NCI-H82 treated with DMSO at 0.1 percent for 48 hours (cell line): ENCODE measurements at regions not wholly inside any gene's neighbourhood (a gene's known extent, or its start where the extent isn't known, plus 50 kb on each side); places are given as distances from the start of the nearest gene placed in this dataset.
"Not testable (repeated sequence)": the region's sequence is repeated elsewhere in the genome, so short reads cannot be mapped to it uniquely, and the experiment has no call there.

ENCODE experiments used
- DNase-seq: peaks from one replicate; lab custom pipeline; 2025; ENCODE audit not compliant: unreplicated experiment; lab: John Stamatoyannopoulos, UW

DNA sequence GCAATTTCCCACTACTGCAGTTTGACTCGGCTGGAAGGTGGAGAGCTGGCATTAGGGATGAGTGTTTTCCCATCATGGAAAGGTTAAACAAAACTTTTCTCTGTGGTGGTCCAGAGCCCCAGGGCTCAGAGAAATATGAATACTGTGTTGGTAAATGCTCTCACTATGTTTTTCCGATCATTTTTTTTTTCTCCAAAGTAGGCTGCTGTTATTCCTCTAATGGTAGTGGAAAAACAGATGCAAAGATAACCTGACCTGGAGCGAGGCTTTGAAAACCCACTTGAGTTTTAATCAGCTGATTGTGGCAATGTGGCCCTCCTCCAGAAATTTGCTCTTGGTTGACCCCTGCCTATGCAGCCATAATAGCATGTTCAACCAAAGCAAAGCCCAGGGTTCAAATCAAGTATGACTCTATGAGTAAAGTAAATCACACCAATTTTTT, 320.8 kb upstream of the CTNNB1 start:
- no peak for DNase-seq

DNA sequence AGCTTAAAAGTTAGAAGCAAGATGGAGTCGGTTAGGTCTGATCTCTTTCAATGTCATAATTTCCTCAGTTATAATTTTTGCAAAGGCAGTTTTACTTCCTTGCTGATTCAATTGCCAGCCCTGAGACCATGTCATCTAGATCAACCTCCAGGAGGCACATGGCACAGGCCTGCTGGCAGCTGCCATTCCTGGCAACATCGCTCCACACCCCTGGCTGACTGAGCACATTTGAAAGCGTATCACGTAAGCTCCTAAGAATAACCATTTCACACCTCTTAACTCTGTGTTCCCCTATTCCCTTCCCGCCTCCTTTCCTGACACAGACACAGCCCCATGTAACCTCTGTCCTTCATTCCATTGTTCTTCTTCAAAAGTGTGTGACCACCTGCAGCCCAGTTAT, 313.9 kb upstream of the CTNNB1 start:
- no peak for DNase-seq

DNA sequence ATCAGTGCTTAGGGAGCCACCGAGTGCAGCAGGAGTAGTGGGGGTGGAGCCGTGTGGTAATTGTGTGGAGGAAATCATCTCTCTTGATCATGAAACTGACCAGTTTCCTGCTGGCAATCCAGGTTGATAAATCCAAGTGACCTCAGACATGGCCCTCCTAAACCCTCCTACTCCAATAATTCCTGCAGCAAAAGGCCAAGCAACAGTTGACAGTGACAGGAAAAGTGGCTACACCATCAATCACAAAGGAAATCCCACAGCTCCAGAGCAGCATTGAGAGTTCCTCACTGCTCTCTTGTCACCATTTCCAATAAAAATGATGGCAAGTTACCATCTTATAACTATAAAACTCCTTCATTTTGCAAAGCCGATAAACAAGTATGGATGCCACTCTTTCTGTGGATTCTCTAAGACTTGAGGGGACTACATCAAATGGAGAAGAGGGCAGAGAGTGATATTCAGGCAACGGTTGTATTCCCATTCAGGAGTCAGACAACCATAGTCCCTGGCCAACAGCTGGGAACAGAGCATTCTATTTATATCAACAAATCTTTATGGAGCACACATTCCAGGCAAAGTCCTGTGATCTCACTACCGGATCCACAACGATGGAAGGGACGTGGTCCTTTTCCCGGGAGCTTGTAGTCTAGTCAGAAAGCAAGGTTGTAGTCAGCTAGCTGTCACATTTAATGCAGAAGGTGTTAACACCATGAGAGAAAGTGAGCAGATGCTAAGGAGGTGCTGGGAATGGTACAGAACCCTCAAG, 312.5 kb upstream of the CTNNB1 start:
- DNase-seq: no peak

GRCh38 chr3:40891186-40891585, 308.1 kb upstream of the CTNNB1 start:
- DNase-seq: no peak

- DNase-seq: no peak
Measured at GRCh38 chr3:40895109-40895508, 304.2 kb upstream of the CTNNB1 start.

GRCh38 chr3:40899286-40899712, 300.0 kb upstream of the CTNNB1 start:
- DNase-seq: no peak

DNA sequence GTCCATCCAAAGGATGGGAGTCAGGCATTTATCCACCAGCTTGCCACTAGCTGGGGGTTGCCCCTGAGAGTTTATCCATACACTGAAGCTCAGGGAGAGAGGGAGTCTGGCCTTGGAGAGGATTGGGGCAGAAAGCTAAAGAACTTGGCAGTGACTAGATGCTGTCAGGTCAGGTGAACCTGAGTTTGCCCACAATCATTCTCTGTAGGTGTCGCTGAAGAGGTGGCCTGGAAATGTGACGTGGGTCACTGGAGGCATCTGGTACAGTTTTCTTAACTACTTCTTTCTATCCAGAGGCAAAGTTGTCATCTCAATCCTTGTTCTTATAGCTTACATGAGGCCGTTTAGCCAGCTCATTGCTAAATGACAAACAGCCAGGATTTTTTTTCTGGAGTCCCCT, 298.0 kb upstream of the CTNNB1 start:
- no peak for DNase-seq

GRCh38 chr3:40901796-40902195, 297.5 kb upstream of the CTNNB1 start:
- no peak for DNase-seq

GRCh38 chr3:40907907-40908465, 291.3 kb upstream of the CTNNB1 start:
- not testable (repeated sequence) for DNase-seq

GRCh38 chr3:40908612-40909011, 290.7 kb upstream of the CTNNB1 start:
- DNase-seq: no peak

GRCh38 chr3:40911264-40911663, 288.0 kb upstream of the CTNNB1 start:
- no peak for DNase-seq

- no peak for DNase-seq
Measured at GRCh38 chr3:40911928-40912327, 287.4 kb upstream of the CTNNB1 start.

DNA sequence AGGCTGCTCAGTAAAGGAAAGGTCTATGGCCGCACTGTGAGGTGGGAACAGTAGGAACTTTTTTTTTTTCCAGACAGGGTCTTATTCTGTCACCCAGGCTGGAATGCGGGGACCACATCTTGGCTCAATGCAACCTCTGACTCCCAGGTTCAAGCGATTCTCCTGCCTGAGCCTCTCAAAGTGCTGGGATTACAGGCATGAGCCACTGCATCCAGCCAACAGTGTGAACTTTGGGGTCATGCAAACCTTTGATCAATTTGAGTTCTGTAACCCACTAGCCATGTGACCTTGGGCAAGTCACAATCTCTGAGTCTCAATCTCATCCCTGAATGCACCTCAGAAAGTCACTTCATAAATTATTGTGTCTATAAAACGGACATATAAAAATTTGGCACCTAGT, 286.8 kb upstream of the CTNNB1 start:
- DNase-seq: no peak

- DNase-seq: no peak
Measured at GRCh38 chr3:40913192-40913591, 286.1 kb upstream of the CTNNB1 start.

DNA sequence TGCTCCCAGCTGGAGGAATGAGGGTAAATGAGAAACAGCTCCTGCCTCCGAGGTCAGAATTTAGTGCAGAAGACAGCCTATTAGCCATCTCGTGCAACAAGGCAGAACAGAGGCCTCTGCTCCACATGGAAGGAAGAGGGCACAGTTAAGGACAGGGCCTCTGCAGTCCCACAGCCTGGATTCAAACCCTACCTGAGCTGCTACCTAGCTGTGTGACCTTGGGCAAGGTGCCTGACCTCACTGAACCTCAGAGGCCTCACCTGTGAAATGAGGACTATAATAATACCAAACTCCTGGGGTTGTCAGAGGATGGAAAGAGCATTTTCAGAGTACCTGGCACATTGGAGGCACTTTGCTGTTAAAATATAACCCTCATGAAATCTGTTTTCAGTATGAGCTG, 285.7 kb upstream of the CTNNB1 start:
- no peak for DNase-seq

- DNase-seq: no peak
Measured at GRCh38 chr3:40914475-40914874, 284.8 kb upstream of the CTNNB1 start.

DNA sequence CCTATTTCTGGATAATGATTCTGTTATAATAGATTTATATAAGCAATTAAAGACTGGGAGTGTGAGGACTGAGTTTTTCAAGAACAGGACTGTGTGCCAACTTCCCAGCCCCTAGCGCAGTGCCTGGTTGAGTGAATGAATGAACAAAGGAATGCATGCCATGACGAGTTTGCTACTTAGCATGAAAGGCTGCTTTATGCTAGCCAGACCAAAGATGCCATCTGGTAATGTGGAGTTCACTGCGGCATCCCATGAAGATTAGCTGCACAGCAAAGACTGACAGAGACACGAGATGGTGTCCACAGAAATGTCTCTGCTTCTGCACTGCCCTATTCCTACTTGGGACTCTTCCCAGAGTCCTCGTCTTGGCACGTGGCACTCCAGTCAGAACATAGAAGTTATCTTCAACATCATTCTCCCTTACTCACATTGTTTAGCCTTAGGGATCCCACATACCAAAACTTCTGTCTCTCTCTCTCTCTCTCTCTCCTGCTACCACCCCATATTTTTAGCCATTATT, 283.9 kb upstream of the CTNNB1 start:
- DNase-seq: no peak

- DNase-seq: no peak
Measured at GRCh38 chr3:40920041-40920440, 279.3 kb upstream of the CTNNB1 start.

DNA sequence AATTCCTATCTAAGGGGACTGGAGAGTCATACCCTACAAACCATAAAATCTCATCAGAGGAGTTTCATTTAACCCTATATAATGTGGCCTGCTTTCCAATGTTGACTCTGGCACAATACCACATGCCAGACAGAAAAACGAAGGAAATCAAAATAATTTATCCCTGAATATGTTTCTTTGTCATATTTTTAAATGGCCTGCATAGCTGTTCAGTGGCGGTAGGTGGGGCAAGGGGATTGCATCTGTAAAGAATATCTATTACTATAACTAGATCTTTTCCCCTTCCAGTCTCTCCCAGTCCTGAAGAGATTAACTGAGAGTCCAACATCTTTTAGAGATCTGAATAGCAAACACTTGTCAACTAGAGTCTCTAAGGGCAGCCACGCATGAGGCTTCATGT, 278.1 kb upstream of the CTNNB1 start:
- DNase-seq: no peak

GRCh38 chr3:40923143-40923542, 276.2 kb upstream of the CTNNB1 start:
- DNase-seq: no peak

DNA sequence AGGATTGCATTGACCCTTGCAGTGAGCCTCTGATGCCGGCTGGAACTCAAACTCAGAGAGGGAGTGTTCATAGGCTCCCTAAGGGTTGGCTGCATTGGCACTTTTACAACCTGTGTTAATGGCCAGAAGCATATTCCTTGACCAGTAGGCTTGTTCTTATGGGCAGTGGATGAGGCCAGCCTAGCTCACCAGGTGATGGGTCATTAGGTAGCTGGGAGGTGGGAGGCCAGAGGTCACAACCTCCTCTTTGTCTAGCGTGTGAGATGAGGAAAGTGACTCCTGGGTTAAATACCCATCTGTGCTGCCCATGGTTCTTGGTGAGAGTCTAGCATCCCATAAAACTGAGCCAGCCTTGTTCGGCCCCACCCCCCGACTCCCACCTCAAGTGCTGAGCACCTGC, 275.7 kb upstream of the CTNNB1 start:
- no peak for DNase-seq

GRCh38 chr3:40924559-40925141, 274.7 kb upstream of the CTNNB1 start:
- DNase-seq: no peak
